MM.1S (cell line): ENCODE measurements at regions not wholly inside any gene's neighbourhood (a gene's known extent, or its start where the extent isn't known, plus 50 kb on each side); places are given as distances from the start of the nearest gene placed in this dataset.

Experiments used
- EZH2 ChIP-seq: fragments of 300-600 bp; sonication (generic); optimal IDR thresholded peaks from 2 replicates; pipeline ENCODE3; 2017; ENCODE audit warnings: low read depth, mild to moderate bottlenecking, antibody characterized with exemption, low read length, mixed read lengths
- EZH2phosphoT487 ChIP-seq: fragments of 300-600 bp; sonication (generic); IDR thresholded peaks from 2 replicates; pipeline ENCODE4 v1.6.1; 2018; ENCODE audit warnings: antibody characterized with exemption, low read length
- TF ChIP-seq, protein P1 (sequence below): fragments of 300-600 bp; sonication (generic); IDR thresholded peaks from 2 replicates; pipeline ENCODE4 v1.5.1; 2016; ENCODE audit warnings: antibody characterized with exemption, low read length, mixed read lengths

DNA sequence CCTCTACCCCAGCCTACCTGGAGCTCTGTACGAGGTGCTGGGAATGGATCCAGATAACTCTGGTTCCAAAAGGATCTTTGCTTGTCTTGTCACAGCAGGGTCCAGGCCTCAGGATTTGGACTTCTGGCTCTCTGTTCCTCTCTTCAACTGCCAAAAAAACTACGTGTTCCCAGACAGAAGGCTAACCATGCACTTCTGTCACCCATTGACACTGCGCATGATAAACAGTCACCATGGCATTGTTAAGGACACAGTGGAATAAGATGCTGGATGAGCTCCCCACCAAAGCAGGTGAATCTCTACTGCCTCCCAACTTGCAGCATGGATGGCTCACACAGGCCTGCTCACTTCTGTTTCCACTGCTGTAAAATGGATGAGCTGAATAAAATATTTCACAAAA is 637.9 kb downstream of the TNS3 start:
- TF ChIP-seq, protein P1, sequence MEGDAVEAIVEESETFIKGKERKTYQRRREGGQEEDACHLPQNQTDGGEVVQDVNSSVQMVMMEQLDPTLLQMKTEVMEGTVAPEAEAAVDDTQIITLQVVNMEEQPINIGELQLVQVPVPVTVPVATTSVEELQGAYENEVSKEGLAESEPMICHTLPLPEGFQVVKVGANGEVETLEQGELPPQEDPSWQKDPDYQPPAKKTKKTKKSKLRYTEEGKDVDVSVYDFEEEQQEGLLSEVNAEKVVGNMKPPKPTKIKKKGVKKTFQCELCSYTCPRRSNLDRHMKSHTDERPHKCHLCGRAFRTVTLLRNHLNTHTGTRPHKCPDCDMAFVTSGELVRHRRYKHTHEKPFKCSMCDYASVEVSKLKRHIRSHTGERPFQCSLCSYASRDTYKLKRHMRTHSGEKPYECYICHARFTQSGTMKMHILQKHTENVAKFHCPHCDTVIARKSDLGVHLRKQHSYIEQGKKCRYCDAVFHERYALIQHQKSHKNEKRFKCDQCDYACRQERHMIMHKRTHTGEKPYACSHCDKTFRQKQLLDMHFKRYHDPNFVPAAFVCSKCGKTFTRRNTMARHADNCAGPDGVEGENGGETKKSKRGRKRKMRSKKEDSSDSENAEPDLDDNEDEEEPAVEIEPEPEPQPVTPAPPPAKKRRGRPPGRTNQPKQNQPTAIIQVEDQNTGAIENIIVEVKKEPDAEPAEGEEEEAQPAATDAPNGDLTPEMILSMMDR = no peak
- no peak for TF ChIP-seq EZH2
- TF ChIP-seq EZH2phosphoT487 = no peak
